GM23338 (cell line): ENCODE measurements at regions not wholly inside any gene's neighbourhood (a gene's known extent, or its start where the extent isn't known, plus 50 kb on each side); places are given as distances from the start of the nearest gene placed in this dataset.

ENCODE experiments used
- CREB1 ChIP-seq: fragments of 250-450 bp; sonication (Bioruptor Pico); IDR thresholded peaks from 2 replicates; pipeline ENCODE4 v1.5.0; 2020; ENCODE audit warnings: low read depth, mild to moderate bottlenecking, moderate library complexity
- CTCF ChIP-seq, 2 experiments: fragments of 200-600 bp in 1 of 2; sonication (generic) in 1 of 2; conservative IDR thresholded peaks; 2 replicates each; pipeline versions ENCODE4 v1.5.1 to v1.6.1; 2016 to 2017; ENCODE audit warnings: antibody characterized with exemption in 2 of 2, low read depth in 2 of 2, mild to moderate bottlenecking in 2 of 2, moderate library complexity in 1 of 2
- ETS1 ChIP-seq: IDR thresholded peaks from 2 replicates; pipeline ENCODE4 v1.6.1; 2016; ENCODE audit warnings: antibody characterized with exemption
- EZH2 ChIP-seq: fragments of 200-600 bp; sonication (generic); IDR thresholded peaks from one replicate; pipeline ENCODE4 v1.8.0; 2017; ENCODE audit warnings: antibody characterized with exemption, mild to moderate bottlenecking, low read depth; ENCODE audit not compliant: unreplicated experiment
- EZH2phosphoT487 ChIP-seq: fragments of 200-600 bp; sonication (generic); IDR thresholded peaks from one replicate; pipeline ENCODE4 v1.8.1; 2018; ENCODE audit warnings: antibody characterized with exemption; ENCODE audit not compliant: unreplicated experiment
- JUNB ChIP-seq: IDR thresholded peaks from one replicate; pipeline ENCODE4 v1.6.1; 2016; ENCODE audit warnings: antibody characterized with exemption; ENCODE audit not compliant: unreplicated experiment
- NANOG ChIP-seq: IDR thresholded peaks from 2 replicates; pipeline ENCODE4 v1.6.1; 2016; ENCODE audit warnings: antibody characterized with exemption, borderline replicate concordance
- POLR2AphosphoS5 ChIP-seq: IDR thresholded peaks from 2 replicates; pipeline ENCODE4 v1.6.1; 2016; ENCODE audit warnings: antibody characterized with exemption, low read depth
- REST ChIP-seq: IDR thresholded peaks from one replicate; pipeline ENCODE4 v1.6.1; 2018; ENCODE audit warnings: antibody characterized with exemption; ENCODE audit not compliant: unreplicated experiment
- STAT1 ChIP-seq: IDR thresholded peaks from one replicate; pipeline ENCODE4 v1.6.1; 2016; ENCODE audit warnings: antibody characterized with exemption; ENCODE audit not compliant: unreplicated experiment
- ZNF462 ChIP-seq: fragments of 250-450 bp; sonication (Bioruptor Pico); IDR thresholded peaks from 2 replicates; pipeline ENCODE4 v1.5.0; 2020; ENCODE audit warnings: mild to moderate bottlenecking, moderate library complexity

DNA sequence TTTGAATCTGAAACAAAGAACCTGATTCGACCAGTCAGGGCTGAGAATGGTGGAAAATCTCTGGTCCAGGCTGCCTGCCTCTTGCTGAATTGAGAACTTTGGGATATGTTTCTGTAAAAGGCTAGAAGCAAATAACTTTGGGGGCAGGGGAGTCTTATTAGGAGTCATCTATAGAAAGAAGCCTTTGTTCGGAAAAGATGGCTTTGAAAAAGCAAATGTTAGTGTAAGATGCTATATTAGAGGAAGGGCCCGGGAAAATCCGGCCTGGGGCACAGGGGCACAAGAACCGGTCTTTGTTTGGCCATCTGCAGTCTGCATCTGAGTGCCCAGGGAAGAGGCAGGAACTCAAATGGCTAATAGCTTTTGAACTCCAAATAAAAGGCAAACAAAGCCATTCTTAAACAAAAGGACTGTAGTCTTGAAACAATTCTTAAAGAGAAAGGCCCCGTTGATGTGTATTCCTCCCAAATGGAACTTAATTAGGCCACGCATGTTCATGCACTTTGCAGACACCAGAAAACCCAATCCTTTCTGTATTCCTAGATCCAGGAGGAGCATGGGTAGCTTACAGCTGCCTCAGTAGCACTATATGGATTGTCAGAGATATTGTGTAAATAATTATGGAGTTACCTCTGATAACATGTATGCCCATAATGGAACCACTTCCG, 180.0 kb upstream of the ARL4C start:
- TF ChIP-seq EZH2 (no peak), CTCF (conservative IDR thresholded peaks at IDR 0.05; ENCODE audit: low read depth in 2 of 2) (no peak), POLR2AphosphoS5 (no peak), CREB1 (CRISPR knock-in tag) (no peak), ETS1 (no peak), REST (no peak), EZH2phosphoT487 (no peak), JUNB (no peak), NANOG (peak; percentile 69), ZNF462 (CRISPR knock-in tag) (no peak), STAT1 (no peak)
